Fibroblast of villous mesenchyme (primary cell): ENCODE measurements at regions not wholly inside any gene's neighbourhood (a gene's known extent, or its start where the extent isn't known, plus 50 kb on each side); places are given as distances from the start of the nearest gene placed in this dataset.
"Not testable (repeated sequence)": the region's sequence is repeated elsewhere in the genome, so short reads cannot be mapped to it uniquely, and the experiment has no call there.

Source experiments
- DNase-seq: peaks from one replicate; pipeline ENCODE4 v3.0.0-alpha.2; 2010; ENCODE audit warnings: low read depth
- H3K4me3 ChIP-seq: 2 replicates; pipeline ENCODE4 v1.5.1; 2011; ENCODE audit warnings: low read depth, mild to moderate bottlenecking, low read length
- TF ChIP-seq, protein P1 (sequence below): IDR thresholded peaks from 2 replicates; pipeline ENCODE4 v1.5.1; 2012; ENCODE audit warnings: low read depth, mild to moderate bottlenecking, low read length; ENCODE audit not compliant: insufficient read depth

DNA sequence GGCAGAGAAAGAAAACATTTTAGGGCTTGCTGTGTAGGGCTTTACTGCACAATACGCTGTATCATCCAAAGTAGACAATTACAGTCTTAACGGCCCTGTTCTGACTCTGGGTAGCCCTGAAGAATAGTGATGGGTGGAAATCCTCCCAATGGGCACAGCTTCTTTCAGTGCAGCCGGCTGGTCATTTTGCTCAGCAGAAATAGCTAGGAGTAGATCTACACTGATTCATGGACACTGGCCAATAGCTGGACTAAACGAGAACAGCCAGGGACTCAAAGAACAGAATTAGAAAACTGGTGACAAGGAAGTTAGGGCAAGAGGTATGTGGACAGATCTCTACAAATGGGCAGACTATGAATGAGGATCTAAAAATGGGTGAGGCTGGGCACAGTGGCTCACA, 69.3 kb downstream of the IARS1 start:
- no peak overlapping the region for H3K4me3 ChIP-seq
- no peak for DNase-seq
- TF ChIP-seq, protein P1, sequence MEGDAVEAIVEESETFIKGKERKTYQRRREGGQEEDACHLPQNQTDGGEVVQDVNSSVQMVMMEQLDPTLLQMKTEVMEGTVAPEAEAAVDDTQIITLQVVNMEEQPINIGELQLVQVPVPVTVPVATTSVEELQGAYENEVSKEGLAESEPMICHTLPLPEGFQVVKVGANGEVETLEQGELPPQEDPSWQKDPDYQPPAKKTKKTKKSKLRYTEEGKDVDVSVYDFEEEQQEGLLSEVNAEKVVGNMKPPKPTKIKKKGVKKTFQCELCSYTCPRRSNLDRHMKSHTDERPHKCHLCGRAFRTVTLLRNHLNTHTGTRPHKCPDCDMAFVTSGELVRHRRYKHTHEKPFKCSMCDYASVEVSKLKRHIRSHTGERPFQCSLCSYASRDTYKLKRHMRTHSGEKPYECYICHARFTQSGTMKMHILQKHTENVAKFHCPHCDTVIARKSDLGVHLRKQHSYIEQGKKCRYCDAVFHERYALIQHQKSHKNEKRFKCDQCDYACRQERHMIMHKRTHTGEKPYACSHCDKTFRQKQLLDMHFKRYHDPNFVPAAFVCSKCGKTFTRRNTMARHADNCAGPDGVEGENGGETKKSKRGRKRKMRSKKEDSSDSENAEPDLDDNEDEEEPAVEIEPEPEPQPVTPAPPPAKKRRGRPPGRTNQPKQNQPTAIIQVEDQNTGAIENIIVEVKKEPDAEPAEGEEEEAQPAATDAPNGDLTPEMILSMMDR: no peak

GRCh38 chr9:92223758-92224157, 69.7 kb downstream of the IARS1 start:
- no peak for DNase-seq

GRCh38 chr9:92208693-92209524, 84.6 kb downstream of the IARS1 start:
- TF ChIP-seq, protein P1: no peak
- no peak overlapping the region for H3K4me3 ChIP-seq
- DNase-seq: no peak

More at GRCh38 chr9:92223758-92224157, 69.7 kb downstream of the IARS1 start:
- TF ChIP-seq, protein P1: no peak
- no peak overlapping the region for H3K4me3 ChIP-seq

DNA sequence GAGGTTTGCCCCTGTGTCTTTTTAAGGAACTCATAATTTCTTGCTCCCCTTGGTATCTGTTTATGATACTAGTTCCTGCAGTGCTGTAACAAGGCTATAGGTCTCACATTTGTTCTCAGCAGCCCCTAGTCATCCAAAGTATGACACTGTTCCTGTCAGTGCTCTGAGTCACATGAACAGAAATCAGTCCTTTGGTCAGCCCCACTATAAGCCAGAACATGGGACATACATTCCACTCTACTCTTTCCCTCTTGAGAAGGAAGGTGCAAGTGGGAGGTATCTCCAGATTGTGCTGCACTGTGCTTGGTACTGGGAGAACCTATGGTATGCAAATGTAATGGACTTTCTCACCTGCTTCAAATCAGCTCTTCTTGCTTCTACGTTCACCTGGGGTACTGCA, 87.0 kb downstream of the IARS1 start:
- H3K4me3 ChIP-seq: no peak overlapping the region
- TF ChIP-seq, protein P1: no peak
- no peak for DNase-seq

- H3K4me3 ChIP-seq, DNase-seq: not testable (repeated sequence)
These were observed 88.7 kb upstream of the SPTLC1 start for GRCh38 chr9:92203887-92204286.

DNA sequence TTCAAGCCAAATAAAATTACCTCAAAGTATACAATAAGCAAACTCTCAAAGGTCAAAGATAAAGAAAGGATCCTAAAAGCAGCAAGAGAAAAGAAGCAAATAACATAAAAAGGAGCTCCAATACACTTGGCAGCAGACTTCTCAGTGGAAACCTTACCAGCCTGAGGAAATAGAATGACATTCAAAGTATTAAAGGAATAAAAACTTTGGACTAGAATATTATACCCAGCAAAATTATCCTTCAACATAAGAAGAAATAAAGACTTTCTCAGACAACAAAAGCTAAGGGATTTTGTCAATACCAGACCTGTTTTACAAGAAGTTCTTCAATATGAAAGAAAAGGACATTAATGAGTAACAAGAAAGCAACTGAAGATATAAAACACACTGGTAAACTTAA, 83.0 kb upstream of the SPTLC1 start:
- not testable (repeated sequence) for DNase-seq, H3K4me3 ChIP-seq

DNA sequence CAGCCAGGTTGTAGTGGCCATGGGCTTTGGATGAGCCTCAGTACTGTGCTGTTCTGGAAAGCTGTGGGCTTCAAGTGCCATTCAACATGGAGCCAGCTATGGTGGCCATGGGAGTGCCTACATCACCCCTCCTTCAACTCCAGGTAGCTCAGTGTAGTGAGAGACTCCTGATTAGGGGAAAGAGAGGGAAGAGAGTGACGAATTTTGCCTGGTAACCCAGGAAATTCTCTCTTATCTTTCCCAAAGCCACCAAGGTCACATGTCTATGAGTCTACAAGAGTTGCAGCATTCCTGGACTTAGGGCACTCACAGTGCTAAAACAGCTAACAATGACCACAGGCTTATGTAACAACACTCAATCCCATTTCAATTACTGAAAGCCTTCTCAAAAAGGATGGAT, 81.7 kb upstream of the SPTLC1 start:
- TF ChIP-seq, protein P1: no peak
- peak; percentile 62 for DNase-seq
- no peak overlapping the region for H3K4me3 ChIP-seq

DNA sequence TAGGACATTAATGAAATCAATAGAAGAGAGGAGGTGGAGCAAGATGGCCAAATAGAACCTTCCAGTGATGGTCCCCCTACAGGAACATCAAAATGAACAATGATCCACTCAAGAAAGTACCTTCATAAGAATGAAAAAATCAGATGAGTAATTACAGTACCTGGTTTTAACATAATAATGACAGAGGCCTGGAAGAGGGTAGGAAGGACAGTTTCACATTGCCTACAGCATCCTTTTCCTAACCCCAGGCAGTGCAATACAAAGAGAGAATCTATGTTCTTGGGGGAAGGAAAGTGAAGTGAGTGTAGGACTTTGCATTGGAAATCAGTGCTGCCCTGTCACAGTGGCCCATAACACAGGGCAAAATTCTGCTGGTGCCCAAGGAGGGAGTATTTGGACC, 81.2 kb upstream of the SPTLC1 start:
- H3K4me3 ChIP-seq: no peak overlapping the region

More for the DNA sequence above, 81.2 kb upstream of the SPTLC1 start:
- no peak for DNase-seq
- TF ChIP-seq, protein P1: no peak
